ENCODE measurements at regions not wholly inside any gene's neighbourhood (a gene's known extent, or its start where the extent isn't known, plus 50 kb on each side); places are given as distances from the start of the nearest gene placed in this dataset.

DNA sequence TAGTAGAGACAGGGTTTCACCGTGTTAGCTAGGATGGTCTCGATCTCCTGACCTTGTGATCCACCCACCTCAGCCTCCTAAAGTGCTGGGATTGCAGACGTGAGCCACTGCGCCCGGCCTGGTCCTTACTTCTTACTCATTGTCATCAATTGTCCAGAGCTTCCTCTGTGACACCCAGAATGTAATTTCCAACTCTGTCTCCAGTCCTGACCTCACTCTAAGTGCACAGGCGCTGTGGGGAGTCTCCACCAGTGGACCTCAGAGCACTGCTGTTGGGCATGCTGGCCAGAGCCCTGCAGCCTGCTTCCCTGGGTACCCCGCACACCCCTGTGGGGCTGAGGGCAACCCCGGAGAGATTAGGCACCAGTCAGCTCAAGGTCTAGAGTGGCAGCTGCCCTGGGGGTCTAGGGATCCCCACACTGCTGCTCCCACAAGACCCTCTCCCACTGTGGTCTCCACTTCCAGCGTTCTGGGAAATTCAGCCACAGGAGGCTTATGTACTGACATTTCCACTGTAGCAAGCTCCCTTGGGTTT, 1140.3 kb downstream of the TBC1D22A start:
- TF ChIP-seq POLR2A (IDR thresholded peaks at IDR 0.05; ENCODE audit: low read depth, low read length) (no peak), TAF1 (IDR thresholded peaks at IDR 0.05; ENCODE audit: low read depth, low read length) (no peak), POLR2AphosphoS5 (IDR thresholded peaks at IDR 0.05; ENCODE audit: low read depth, low read length) (no peak)

All from GM12891 (cell line).